Loucy (cell line): ENCODE measurements at regions not wholly inside any gene's neighbourhood (a gene's known extent, or its start where the extent isn't known, plus 50 kb on each side); places are given as distances from the start of the nearest gene placed in this dataset.
"Not testable (repeated sequence)": the region's sequence is repeated elsewhere in the genome, so short reads cannot be mapped to it uniquely, and the experiment has no call there.

ENCODE experiments used
- CTCF ChIP-seq: fragments of 200-600 bp; sonication (generic); conservative IDR thresholded peaks from 2 replicates; pipeline ENCODE4 v1.5.1; 2014; ENCODE audit warnings: mild to moderate bottlenecking, antibody characterized with exemption, low read length
- EZH2phosphoT487 ChIP-seq: fragments of 200-600 bp; IDR thresholded peaks from 2 replicates; pipeline ENCODE4 v1.6.1; 2018; ENCODE audit warnings: antibody characterized with exemption, mild to moderate bottlenecking, moderate library complexity, borderline replicate concordance

- TF ChIP-seq CTCF, EZH2phosphoT487: not testable (repeated sequence)
These were observed 130.6 kb upstream of the RRN3 start for GRCh38 chr16:15224651-15225050.
